H1 (cell line): ENCODE measurements at regions not wholly inside any gene's neighbourhood (a gene's known extent, or its start where the extent isn't known, plus 50 kb on each side); places are given as distances from the start of the nearest gene placed in this dataset.

Experiments used
- ASH2L ChIP-seq: fragments of 200-600, 300-600 bp; sonication (generic); IDR thresholded peaks from one replicate; pipeline ENCODE4 v1.7.1; 2017; ENCODE audit warnings: low read length
- CBX5 ChIP-seq: fragments of 300-800, 300-1000 bp; sonication (generic); IDR thresholded peaks from 2 replicates; pipeline ENCODE4 v1.7.1; 2016; ENCODE audit warnings: antibody characterized with exemption, low read length, low read depth
- CTCF ChIP-seq, 3 experiments: IDR thresholded peaks; 1 replicate in 2 of 3; 2 replicates in 1 of 3; pipeline versions ENCODE4 v1.5.1 to v1.6.1; 2011; ENCODE audit warnings: low read length in 3 of 3, mild to moderate bottlenecking in 3 of 3, inconsistent platforms in 2 of 3, low read depth in 1 of 3, moderate library complexity in 1 of 3; ENCODE audit not compliant: insufficient read depth in 1 of 3; ENCODE audit errors: control extremely low read depth in 1 of 3
- EP300 ChIP-seq, 2 experiments: IDR thresholded peaks; 1 replicate in 1 of 2; 2 replicates in 1 of 2; pipeline ENCODE4 v1.6.1; 2011 to 2012; ENCODE audit warnings: low read depth in 2 of 2, low read length in 2 of 2, mild to moderate bottlenecking in 2 of 2, borderline replicate concordance in 1 of 2, inconsistent platforms in 1 of 2, moderate library complexity in 1 of 2
- EZH2 ChIP-seq: fragments of 200-600 bp; sonication (generic); IDR thresholded peaks from 2 replicates; pipeline ENCODE4 v1.7.1; 2012; ENCODE audit warnings: low read depth, mild to moderate bottlenecking, moderate library complexity, low read length, inconsistent platforms; ENCODE audit not compliant: severe bottlenecking
- HDAC2 ChIP-seq, 2 experiments: fragments of 300-600 bp in 1 of 2; sonication (generic) in 1 of 2; IDR thresholded peaks; 2 replicates each; pipeline ENCODE4 v1.6.1; 2011 to 2012; ENCODE audit warnings: low read depth in 2 of 2, low read length in 2 of 2, mild to moderate bottlenecking in 2 of 2, moderate library complexity in 2 of 2, borderline replicate concordance in 1 of 2, inconsistent platforms in 1 of 2
- MAFK ChIP-seq: IDR thresholded peaks from 2 replicates; pipeline ENCODE4 v1.6.1; 2012; ENCODE audit warnings: low read depth, mild to moderate bottlenecking, improper control_type of control experiment, low read length
- MAX ChIP-seq: IDR thresholded peaks from 2 replicates; pipeline ENCODE4 v1.6.1; 2012; ENCODE audit warnings: inconsistent platforms
- POLR2AphosphoS5 ChIP-seq: IDR thresholded peaks from 2 replicates; pipeline ENCODE4 v1.6.1; 2011; ENCODE audit warnings: low read depth, low read length
- ZNF274 ChIP-seq: IDR thresholded peaks from 2 replicates; pipeline ENCODE4 v1.7.0; 2012; ENCODE audit warnings: low read length, borderline replicate concordance; ENCODE audit errors: extremely low read depth

- TF ChIP-seq EZH2 (no peak), CTCF (IDR thresholded peaks at IDR 0.05; ENCODE audit: control extremely low read depth in 1 of 3, insufficient read depth in 1 of 3, low read depth in 1 of 3, low read length in 3 of 3) (no peak), POLR2AphosphoS5 (no peak), ZNF274 (no peak), HDAC2 (IDR thresholded peaks at IDR 0.05; ENCODE audit: borderline replicate concordance in 1 of 2, low read depth in 2 of 2, low read length in 2 of 2) (no peak), CBX5 (no peak), ASH2L (no peak), EP300 (IDR thresholded peaks at IDR 0.05; ENCODE audit: borderline replicate concordance in 1 of 2, low read depth in 2 of 2, low read length in 2 of 2) (no peak), MAFK (no peak), MAX (no peak)
These were observed 96.8 kb downstream of the BDNF start for GRCh38 chr11:27603376-27603990.
